ENCODE measurements at regions not wholly inside any gene's neighbourhood (a gene's known extent, or its start where the extent isn't known, plus 50 kb on each side); places are given as distances from the start of the nearest gene placed in this dataset.

- no peaks in the 10 kb centered on the region for H3K9me3 ChIP-seq (ENCODE audit: control insufficient read depth in 2 of 2, low read length in 2 of 2)
- no peaks in the 10 kb centered on the region for H3K36me3 ChIP-seq (ENCODE audit: control insufficient read depth in 2 of 2, insufficient read depth in 2 of 2, low read length in 2 of 2)
- no peak overlapping the region for H3K4me3 ChIP-seq (ENCODE audit: low read length in 2 of 2)
- H3K27ac ChIP-seq (ENCODE audit: low read depth in 2 of 2, low read length in 2 of 2): no peak overlapping the region
- H3K27me3 ChIP-seq (ENCODE audit: control insufficient read depth in 2 of 2, insufficient read depth in 2 of 2, low read length in 2 of 2): no peaks in the 10 kb centered on the region
- H3K4me1 ChIP-seq (ENCODE audit: control insufficient read depth in 2 of 2, insufficient read depth in 2 of 2, low read length in 2 of 2): peaks cover 0 to 3% of the 10 kb centered on the region in 2 donors
- no peak overlapping the region for H3K9ac ChIP-seq (ENCODE audit: low read depth in 1 of 2, low read length in 2 of 2)
These were observed 114.6 kb upstream of the ADAMTSL1 start for GRCh38 chr9:18359335-18359734.

GRCh38 chr9:18360005-18360404, 113.9 kb upstream of the ADAMTSL1 start:
- Histone ChIP-seq H3K36me3 (ENCODE audit: control insufficient read depth in 2 of 2, insufficient read depth in 2 of 2, low read length in 2 of 2) (no peaks in the 10 kb centered on the region), H3K4me1 (ENCODE audit: control insufficient read depth in 2 of 2, insufficient read depth in 2 of 2, low read length in 2 of 2) (peaks cover 0 to 3% of the 10 kb centered on the region in 2 donors), H3K27me3 (ENCODE audit: control insufficient read depth in 2 of 2, insufficient read depth in 2 of 2, low read length in 2 of 2) (no peaks in the 10 kb centered on the region), H3K9ac (ENCODE audit: low read depth in 1 of 2, low read length in 2 of 2) (no peak overlapping the region), H3K9me3 (ENCODE audit: control insufficient read depth in 2 of 2, low read length in 2 of 2) (no peaks in the 10 kb centered on the region), H3K4me3 (ENCODE audit: low read length in 2 of 2) (no peak overlapping the region), H3K27ac (ENCODE audit: low read depth in 2 of 2, low read length in 2 of 2) (no peak overlapping the region)

GRCh38 chr9:18361646-18362045, 112.3 kb upstream of the ADAMTSL1 start:
- Histone ChIP-seq H3K27me3 (ENCODE audit: control insufficient read depth in 2 of 2, insufficient read depth in 2 of 2, low read length in 2 of 2) (no peaks in the 10 kb centered on the region), H3K4me3 (ENCODE audit: low read length in 2 of 2) (no peak overlapping the region), H3K4me1 (ENCODE audit: control insufficient read depth in 2 of 2, insufficient read depth in 2 of 2, low read length in 2 of 2) (peaks cover 0 to 3% of the 10 kb centered on the region in 2 donors), H3K27ac (ENCODE audit: low read depth in 2 of 2, low read length in 2 of 2) (no peak overlapping the region), H3K9ac (ENCODE audit: low read depth in 1 of 2, low read length in 2 of 2) (no peak overlapping the region), H3K9me3 (ENCODE audit: control insufficient read depth in 2 of 2, low read length in 2 of 2) (no peaks in the 10 kb centered on the region), H3K36me3 (ENCODE audit: control insufficient read depth in 2 of 2, insufficient read depth in 2 of 2, low read length in 2 of 2) (no peaks in the 10 kb centered on the region)

- Histone ChIP-seq H3K9me3 (ENCODE audit: control insufficient read depth in 2 of 2, low read length in 2 of 2) (no peaks in the 10 kb centered on the region), H3K4me3 (ENCODE audit: low read length in 2 of 2) (no peak overlapping the region), H3K4me1 (ENCODE audit: control insufficient read depth in 2 of 2, insufficient read depth in 2 of 2, low read length in 2 of 2) (peaks cover 0 to 3% of the 10 kb centered on the region in 2 donors), H3K36me3 (ENCODE audit: control insufficient read depth in 2 of 2, insufficient read depth in 2 of 2, low read length in 2 of 2) (no peaks in the 10 kb centered on the region), H3K27me3 (ENCODE audit: control insufficient read depth in 2 of 2, insufficient read depth in 2 of 2, low read length in 2 of 2) (no peaks in the 10 kb centered on the region), H3K9ac (ENCODE audit: low read depth in 1 of 2, low read length in 2 of 2) (no peak overlapping the region), H3K27ac (ENCODE audit: low read depth in 2 of 2, low read length in 2 of 2) (no peak overlapping the region)
These were observed 111.8 kb upstream of the ADAMTSL1 start for GRCh38 chr9:18362166-18362565.

GRCh38 chr9:18362901-18363685, 110.9 kb upstream of the ADAMTSL1 start:
- no peaks in the 10 kb centered on the region for H3K9me3 ChIP-seq (ENCODE audit: control insufficient read depth in 2 of 2, low read length in 2 of 2)
- no peaks in the 10 kb centered on the region for H3K27me3 ChIP-seq (ENCODE audit: control insufficient read depth in 2 of 2, insufficient read depth in 2 of 2, low read length in 2 of 2)
- no peak overlapping the region for H3K9ac ChIP-seq (ENCODE audit: low read depth in 1 of 2, low read length in 2 of 2)
- H3K36me3 ChIP-seq (ENCODE audit: control insufficient read depth in 2 of 2, insufficient read depth in 2 of 2, low read length in 2 of 2): no peaks in the 10 kb centered on the region
- H3K27ac ChIP-seq (ENCODE audit: low read depth in 2 of 2, low read length in 2 of 2): no peak overlapping the region
- peaks cover 0 to 3% of the 10 kb centered on the region in 2 donors for H3K4me1 ChIP-seq (ENCODE audit: control insufficient read depth in 2 of 2, insufficient read depth in 2 of 2, low read length in 2 of 2)
- no peak overlapping the region for H3K4me3 ChIP-seq (ENCODE audit: low read length in 2 of 2)

GRCh38 chr9:18365651-18366050, 108.3 kb upstream of the ADAMTSL1 start:
- Histone ChIP-seq H3K4me1 (ENCODE audit: control insufficient read depth in 2 of 2, insufficient read depth in 2 of 2, low read length in 2 of 2) (peaks cover 0 to 3% of the 10 kb centered on the region in 2 donors), H3K9ac (ENCODE audit: low read depth in 1 of 2, low read length in 2 of 2) (no peak overlapping the region), H3K27me3 (ENCODE audit: control insufficient read depth in 2 of 2, insufficient read depth in 2 of 2, low read length in 2 of 2) (no peaks in the 10 kb centered on the region), H3K27ac (ENCODE audit: low read depth in 2 of 2, low read length in 2 of 2) (no peak overlapping the region), H3K9me3 (ENCODE audit: control insufficient read depth in 2 of 2, low read length in 2 of 2) (no peaks in the 10 kb centered on the region), H3K36me3 (ENCODE audit: control insufficient read depth in 2 of 2, insufficient read depth in 2 of 2, low read length in 2 of 2) (no peaks in the 10 kb centered on the region), H3K4me3 (ENCODE audit: low read length in 2 of 2) (no peak overlapping the region)

- no peak overlapping the region for H3K4me3 ChIP-seq (ENCODE audit: low read length in 2 of 2)
- no peak overlapping the region for H3K9ac ChIP-seq (ENCODE audit: low read depth in 1 of 2, low read length in 2 of 2)
- peaks cover 0 to 3% of the 10 kb centered on the region in 2 donors for H3K4me1 ChIP-seq (ENCODE audit: control insufficient read depth in 2 of 2, insufficient read depth in 2 of 2, low read length in 2 of 2)
- H3K9me3 ChIP-seq (ENCODE audit: control insufficient read depth in 2 of 2, low read length in 2 of 2): no peaks in the 10 kb centered on the region
- no peaks in the 10 kb centered on the region for H3K27me3 ChIP-seq (ENCODE audit: control insufficient read depth in 2 of 2, insufficient read depth in 2 of 2, low read length in 2 of 2)
- H3K27ac ChIP-seq (ENCODE audit: low read depth in 2 of 2, low read length in 2 of 2): no peak overlapping the region
- H3K36me3 ChIP-seq (ENCODE audit: control insufficient read depth in 2 of 2, insufficient read depth in 2 of 2, low read length in 2 of 2): no peaks in the 10 kb centered on the region
These were observed 107.8 kb upstream of the ADAMTSL1 start for GRCh38 chr9:18366184-18366583.

GRCh38 chr9:18368206-18368605, 105.7 kb upstream of the ADAMTSL1 start:
- H3K4me1 ChIP-seq (ENCODE audit: control insufficient read depth in 2 of 2, insufficient read depth in 2 of 2, low read length in 2 of 2): no peaks in the 10 kb centered on the region
- no peak overlapping the region for H3K4me3 ChIP-seq (ENCODE audit: low read length in 2 of 2)
- no peak overlapping the region for H3K27ac ChIP-seq (ENCODE audit: low read depth in 2 of 2, low read length in 2 of 2)

GRCh38 chr9:18371141-18371540, 102.8 kb upstream of the ADAMTSL1 start:
- H3K36me3 ChIP-seq (ENCODE audit: control insufficient read depth in 2 of 2, insufficient read depth in 2 of 2, low read length in 2 of 2): no peaks in the 10 kb centered on the region
- no peaks in the 10 kb centered on the region for H3K27me3 ChIP-seq (ENCODE audit: control insufficient read depth in 2 of 2, insufficient read depth in 2 of 2, low read length in 2 of 2)
- H3K4me3 ChIP-seq (ENCODE audit: low read length in 2 of 2): no peak overlapping the region
- no peaks in the 10 kb centered on the region for H3K4me1 ChIP-seq (ENCODE audit: control insufficient read depth in 2 of 2, insufficient read depth in 2 of 2, low read length in 2 of 2)
- H3K9me3 ChIP-seq (ENCODE audit: control insufficient read depth in 2 of 2, low read length in 2 of 2): no peaks in the 10 kb centered on the region
- H3K27ac ChIP-seq (ENCODE audit: low read depth in 2 of 2, low read length in 2 of 2): no peak overlapping the region
- no peak overlapping the region for H3K9ac ChIP-seq (ENCODE audit: low read depth in 1 of 2, low read length in 2 of 2)

More at GRCh38 chr9:18368206-18368605, 105.7 kb upstream of the ADAMTSL1 start:
- Histone ChIP-seq H3K36me3 (ENCODE audit: control insufficient read depth in 2 of 2, insufficient read depth in 2 of 2, low read length in 2 of 2) (no peaks in the 10 kb centered on the region), H3K9ac (ENCODE audit: low read depth in 1 of 2, low read length in 2 of 2) (no peak overlapping the region), H3K9me3 (ENCODE audit: control insufficient read depth in 2 of 2, low read length in 2 of 2) (no peaks in the 10 kb centered on the region), H3K27me3 (ENCODE audit: control insufficient read depth in 2 of 2, insufficient read depth in 2 of 2, low read length in 2 of 2) (no peaks in the 10 kb centered on the region)

GRCh38 chr9:18371621-18372020, 102.3 kb upstream of the ADAMTSL1 start:
- Histone ChIP-seq H3K27ac (ENCODE audit: low read depth in 2 of 2, low read length in 2 of 2) (no peak overlapping the region), H3K4me1 (ENCODE audit: control insufficient read depth in 2 of 2, insufficient read depth in 2 of 2, low read length in 2 of 2) (no peaks in the 10 kb centered on the region), H3K9ac (ENCODE audit: low read depth in 1 of 2, low read length in 2 of 2) (no peak overlapping the region), H3K4me3 (ENCODE audit: low read length in 2 of 2) (no peak overlapping the region), H3K9me3 (ENCODE audit: control insufficient read depth in 2 of 2, low read length in 2 of 2) (no peaks in the 10 kb centered on the region), H3K36me3 (ENCODE audit: control insufficient read depth in 2 of 2, insufficient read depth in 2 of 2, low read length in 2 of 2) (no peaks in the 10 kb centered on the region), H3K27me3 (ENCODE audit: control insufficient read depth in 2 of 2, insufficient read depth in 2 of 2, low read length in 2 of 2) (no peaks in the 10 kb centered on the region)

Measured in mucosa of rectum (tissue), 2 donors.